T-cell (primary cell): ENCODE measurements at regions not wholly inside any gene's neighbourhood (a gene's known extent, or its start where the extent isn't known, plus 50 kb on each side); places are given as distances from the start of the nearest gene placed in this dataset.

ENCODE experiments used
- ATAC-seq, 4 experiments: fragments of 200-7000 bp in 3 of 4; fragments of 150-1000 bp in 1 of 4; cut with Tn5 transposase; replicated peaks in 1 of 4; 1 replicate in 3 of 4; 2 replicates in 1 of 4; pipeline ENCODE4 v1.10.0; 2021; ENCODE audit warnings: moderate library complexity in 3 of 4, mild to moderate bottlenecking in 2 of 4, moderate number of reproducible peaks in 1 of 4
- CTCF ChIA-PET, 2 donors: fragments of 300-600 bp; sonication (Branson Sonifier 250); formaldehyde crosslinking; loops; one replicate each; lab custom pipeline; 2022; ENCODE audit warnings: antibody characterized with exemption in 2 of 2; lab: Charles Lee
- POLR2A ChIA-PET, 2 donors: fragments of 300-600 bp; sonication (Branson Sonifier 250); formaldehyde crosslinking; loops; one replicate each; lab custom pipeline; 2022; ENCODE audit warnings: antibody characterized with exemption in 2 of 2; lab: Charles Lee
- DNase-seq, 35 experiments: peaks; one replicate each; pipeline versions ENCODE4 v3.0.0 to v3.0.0-alpha.2; 2013 to 2023
- H3K27ac ChIP-seq: one replicate; pipeline ENCODE4 v1.5.1; 2013; ENCODE audit warnings: low read length
- H3K27me3 ChIP-seq, 2 experiments: replicated peaks in 1 of 2; 1 replicate in 1 of 2; 2 replicates in 1 of 2; pipeline versions ENCODE4 v1.6.1 to v1.7.0; 2013; ENCODE audit warnings: low read length in 1 of 2, mixed read lengths in 1 of 2; ENCODE audit not compliant: control insufficient read depth in 2 of 2, insufficient read depth in 2 of 2; ENCODE audit errors: extremely low read depth in 1 of 2
- H3K36me3 ChIP-seq, 2 donors: 1 replicate in 1 of 2; 2 replicates in 1 of 2; pipeline versions ENCODE4 v1.6.1 to v1.7.0; 2013; ENCODE audit warnings: low read length in 1 of 2; ENCODE audit not compliant: control insufficient read depth in 2 of 2, insufficient read depth in 1 of 2; ENCODE audit errors: extremely low read depth in 1 of 2
- H3K4me1 ChIP-seq, 2 experiments: 1 replicate in 1 of 2; 2 replicates in 1 of 2; pipeline versions ENCODE4 v1.6.1 to v1.7.0; 2013; ENCODE audit warnings: low read length in 2 of 2, mixed read lengths in 1 of 2; ENCODE audit not compliant: insufficient read depth in 2 of 2, control insufficient read depth in 1 of 2; ENCODE audit errors: extremely low read depth in 1 of 2
- H3K4me3 ChIP-seq, 2 donors: 1 replicate in 1 of 2; 2 replicates in 1 of 2; pipeline versions ENCODE4 v1.5.1 to v1.7.0; 2013; ENCODE audit warnings: mild to moderate bottlenecking in 2 of 2, low read length in 1 of 2, moderate library complexity in 1 of 2; ENCODE audit not compliant: control insufficient read depth in 1 of 2; ENCODE audit errors: extremely low read depth in 1 of 2
- H3K9me3 ChIP-seq: 2 replicates; pipeline ENCODE4 v1.7.0; 2013
- H3K27ac Mint-ChIP-seq, 2 donors: one replicate each; pipeline ENCODE4 v1.8.0; 2020 to 2021; ENCODE audit warnings: mild to moderate bottlenecking in 2 of 2, mixed read lengths in 2 of 2
- H3K27me3 Mint-ChIP-seq, 2 donors: one replicate each; pipeline ENCODE4 v1.8.0; 2021 to 2022; ENCODE audit warnings: mixed read lengths in 2 of 2
- H3K36me3 Mint-ChIP-seq: one replicate; pipeline ENCODE4 v1.8.0; 2021; ENCODE audit warnings: mixed read lengths
- H3K4me1 Mint-ChIP-seq, 3 donors: one replicate each; pipeline ENCODE4 v1.8.0; 2020 to 2022; ENCODE audit warnings: mixed read lengths in 3 of 3, mild to moderate bottlenecking in 1 of 3
- H3K4me3 Mint-ChIP-seq, 3 donors: one replicate each; pipeline ENCODE4 v1.8.0; 2020 to 2022; ENCODE audit warnings: mild to moderate bottlenecking in 3 of 3, mixed read lengths in 3 of 3, moderate library complexity in 3 of 3
- H3K9me3 Mint-ChIP-seq, 3 donors: one replicate each; pipeline ENCODE4 v1.8.0; 2020 to 2022; ENCODE audit warnings: mixed read lengths in 3 of 3
- WGBS: methylation state at CpG from one replicate; pipeline ENCODE4 v1.1.5; 2013; ENCODE audit warnings: missing lambda C conversion rate; ENCODE audit not compliant: insufficient coverage; 5-methylcytosine and 5-hydroxymethylcytosine counted together

GRCh38 chr2:19003554-19003953, 354.9 kb downstream of the OSR1 start:
- H3K27ac ChIP-seq: no peak overlapping the region

GRCh38 chr2:19000776-19001175, 357.6 kb downstream of the OSR1 start:
- ATAC-seq (no peak), DNase-seq (no peak)
- Histone ChIP-seq H3K4me1 (no peaks in the 10 kb centered on the region), H3K9me3 (no peaks in the 10 kb centered on the region), H3K4me3 (no peak overlapping the region), H3K27ac (no peak overlapping the region), H3K27me3 (no peaks in the 10 kb centered on the region), H3K36me3 (no peaks in the 10 kb centered on the region)
- CTCF ChIA-PET: no interaction called here
- H3K27ac Mint-ChIP-seq: no peak overlapping the region
- POLR2A ChIA-PET: no interaction called here
- no peak overlapping the region for H3K4me3 Mint-ChIP-seq
- 88% methylated on average over 3 of the region's 3 CpGs for WGBS
- H3K27me3 Mint-ChIP-seq: no peaks in the 10 kb centered on the region
- H3K9me3 Mint-ChIP-seq: no peaks in the 10 kb centered on the region
- no peaks in the 10 kb centered on the region for H3K36me3 Mint-ChIP-seq
- H3K4me1 Mint-ChIP-seq: no peaks in the 10 kb centered on the region

More at GRCh38 chr2:19003554-19003953, 354.9 kb downstream of the OSR1 start:
- ATAC-seq: no peak
- no peak for DNase-seq
- POLR2A ChIA-PET: no interaction called here
- H3K36me3 ChIP-seq: no peaks in the 10 kb centered on the region
- no peaks in the 10 kb centered on the region for H3K9me3 ChIP-seq
- no peaks in the 10 kb centered on the region for H3K27me3 ChIP-seq
- peaks cover 0 to 2% (median 0%) of the 10 kb centered on the region in 3 donors for H3K9me3 Mint-ChIP-seq
- H3K27ac Mint-ChIP-seq: no peak overlapping the region
- no peak overlapping the region for H3K4me3 Mint-ChIP-seq
- no peaks in the 10 kb centered on the region for H3K27me3 Mint-ChIP-seq
- CTCF ChIA-PET: no interaction called here
- H3K4me1 ChIP-seq: no peaks in the 10 kb centered on the region
- H3K4me1 Mint-ChIP-seq: no peaks in the 10 kb centered on the region
- H3K36me3 Mint-ChIP-seq: peaks cover 3% of the 10 kb centered on the region
- H3K4me3 ChIP-seq: no peak overlapping the region

DNA sequence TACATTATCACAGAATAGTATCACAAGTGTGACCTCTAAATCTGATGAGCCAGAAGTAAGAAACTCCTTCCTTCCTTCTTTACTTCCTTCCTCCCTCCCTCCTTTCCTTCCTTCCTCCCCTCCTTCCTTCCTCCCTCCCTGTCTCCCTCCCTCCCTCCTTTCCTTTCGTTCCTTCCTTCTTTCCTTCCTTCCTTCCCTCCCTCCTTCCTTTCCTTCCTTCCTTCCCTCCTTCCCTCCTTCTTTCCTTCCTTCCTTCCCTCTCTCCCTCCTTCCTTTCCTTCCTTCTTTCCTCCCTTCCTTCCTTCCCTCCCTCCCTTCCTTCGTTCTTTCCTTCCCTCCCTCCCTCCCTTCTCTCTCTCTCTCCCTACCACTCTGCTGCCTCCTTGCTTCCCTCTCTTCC, 359.2 kb downstream of the OSR1 start:
- Histone ChIP-seq H3K9me3 (no peaks in the 10 kb centered on the region), H3K4me3 (no peak overlapping the region), H3K27ac (no peak overlapping the region), H3K36me3 (no peaks in the 10 kb centered on the region), H3K27me3 (no peaks in the 10 kb centered on the region), H3K4me1 (no peaks in the 10 kb centered on the region)
- Mint-ChIP-seq H3K4me1 (no peaks in the 10 kb centered on the region), H3K27me3 (no peaks in the 10 kb centered on the region), H3K27ac (no peak overlapping the region), H3K36me3 (no peaks in the 10 kb centered on the region), H3K4me3 (no peak overlapping the region), H3K9me3 (no peaks in the 10 kb centered on the region)
- ATAC-seq: no peak
- ChIA-PET CTCF (no interaction called here), POLR2A (no interaction called here)
- DNase-seq: no peak
- 68% methylated on average over 2 of the region's 2 CpGs for WGBS

DNA sequence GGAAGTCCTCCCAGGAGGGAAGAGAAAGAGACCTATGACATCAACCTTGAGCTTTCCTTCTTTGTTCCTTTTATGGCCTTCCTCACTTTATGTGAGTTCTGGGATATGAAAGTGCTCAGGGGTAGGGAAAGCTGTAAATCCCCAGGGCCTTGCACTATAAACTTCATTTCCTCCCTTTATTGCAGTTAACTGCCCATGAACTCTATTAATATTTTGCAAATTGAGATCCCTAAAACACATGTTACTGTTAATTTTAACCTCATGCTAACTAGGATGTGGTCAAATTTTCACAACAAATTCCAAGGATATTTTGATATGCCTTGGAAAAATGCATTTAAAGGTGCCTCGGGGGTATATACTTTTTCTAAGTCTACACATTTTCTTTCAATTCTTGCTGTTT, 359.9 kb downstream of the OSR1 start:
- H3K9me3 ChIP-seq: no peaks in the 10 kb centered on the region
- H3K27ac ChIP-seq: no peak overlapping the region
- Mint-ChIP-seq H3K4me1 (no peaks in the 10 kb centered on the region), H3K36me3 (no peaks in the 10 kb centered on the region), H3K9me3 (no peaks in the 10 kb centered on the region), H3K4me3 (no peak overlapping the region), H3K27ac (no peak overlapping the region), H3K27me3 (no peaks in the 10 kb centered on the region)
- no peak for ATAC-seq
- H3K4me3 ChIP-seq: no peak overlapping the region
- no peaks in the 10 kb centered on the region for H3K27me3 ChIP-seq
- CTCF ChIA-PET: no interaction called here
- no peaks in the 10 kb centered on the region for H3K36me3 ChIP-seq
- DNase-seq: no peak
- POLR2A ChIA-PET: no interaction called here
- no peaks in the 10 kb centered on the region for H3K4me1 ChIP-seq
- no CpG with 5 or more reads among the region's 1 CpG for WGBS

DNA sequence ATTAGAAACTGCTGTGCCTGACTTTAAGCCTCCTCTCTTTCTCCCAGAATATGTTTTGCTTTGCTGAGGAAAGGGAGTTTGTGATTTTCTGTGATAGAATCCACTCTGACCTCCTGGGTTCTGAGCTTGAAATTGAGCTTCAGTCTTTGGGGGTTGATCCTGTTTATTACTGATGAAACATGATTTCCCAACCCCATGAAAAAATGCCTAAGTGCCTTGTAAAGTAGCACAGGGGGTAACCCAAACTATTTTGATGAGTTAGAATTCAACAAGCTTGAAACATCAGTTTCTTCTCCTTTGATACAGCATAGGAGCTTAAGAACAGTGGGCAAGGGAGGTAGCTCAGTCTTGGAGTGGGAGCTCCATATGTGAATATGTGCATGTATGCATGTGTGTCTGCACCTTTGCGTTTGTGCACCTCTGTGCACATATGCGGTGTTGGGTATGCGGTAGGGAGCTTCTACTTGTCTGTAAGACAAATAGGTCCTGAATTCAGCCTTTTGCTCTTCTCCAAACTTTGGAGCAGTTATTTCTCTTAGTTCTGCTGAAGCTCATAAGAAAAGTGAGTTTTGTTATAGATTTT, 364.6 kb downstream of the OSR1 start:
- no peak for ATAC-seq
- Mint-ChIP-seq H3K36me3 (no peaks in the 10 kb centered on the region), H3K4me1 (no peaks in the 10 kb centered on the region), H3K9me3 (no peaks in the 10 kb centered on the region), H3K27me3 (no peaks in the 10 kb centered on the region), H3K4me3 (no peak overlapping the region), H3K27ac (no peak overlapping the region)
- Histone ChIP-seq H3K9me3 (no peaks in the 10 kb centered on the region), H3K27ac (no peak overlapping the region), H3K4me3 (no peak overlapping the region), H3K36me3 (no peaks in the 10 kb centered on the region), H3K27me3 (no peaks in the 10 kb centered on the region), H3K4me1 (no peaks in the 10 kb centered on the region)
- no peak for DNase-seq
- ChIA-PET CTCF (interaction anchor here in 1 of 2 donors (0.5 kb wide), 1 partner anchor 577 kb away, joined by 4 read pairs; no protein-coding TSS in a partner anchor), POLR2A (no interaction called here)
- WGBS: 100% methylated on average over 2 of the region's 3 CpGs

- no peaks in the 10 kb centered on the region for H3K36me3 Mint-ChIP-seq
- Histone ChIP-seq H3K36me3 (no peaks in the 10 kb centered on the region), H3K27me3 (no peaks in the 10 kb centered on the region), H3K4me3 (no peak overlapping the region), H3K9me3 (no peaks in the 10 kb centered on the region), H3K27ac (no peak overlapping the region), H3K4me1 (no peaks in the 10 kb centered on the region)
- CTCF ChIA-PET: no interaction called here
- POLR2A ChIA-PET: no interaction called here
- DNase-seq: no peak
- no peaks in the 10 kb centered on the region for H3K9me3 Mint-ChIP-seq
- H3K4me3 Mint-ChIP-seq: no peak overlapping the region
- H3K27ac Mint-ChIP-seq: no peak overlapping the region
- no peaks in the 10 kb centered on the region for H3K4me1 Mint-ChIP-seq
- no CpG with 5 or more reads among the region's 5 CpGs for WGBS
- no peak for ATAC-seq
- H3K27me3 Mint-ChIP-seq: no peaks in the 10 kb centered on the region
These were observed 366.9 kb downstream of the OSR1 start for GRCh38 chr2:18991177-18992168.
